Ramos (cell line): ENCODE measurements at regions not wholly inside any gene's neighbourhood (a gene's known extent, or its start where the extent isn't known, plus 50 kb on each side); places are given as distances from the start of the nearest gene placed in this dataset.

Experiments
- in situ Hi-C: fragments of 300-500 bp; cut with MboI; formaldehyde crosslinking; loops from one replicate; pipeline ENCODE4 v1.14.3; 2022; ENCODE audit warnings: low sequenced_read_pairs; ENCODE audit not compliant: unreplicated experiment

GRCh38 chr20:10856237-10857015 is 182.6 kb upstream of the JAG1 start:
- in situ Hi-C loops: no loop called here

DNA sequence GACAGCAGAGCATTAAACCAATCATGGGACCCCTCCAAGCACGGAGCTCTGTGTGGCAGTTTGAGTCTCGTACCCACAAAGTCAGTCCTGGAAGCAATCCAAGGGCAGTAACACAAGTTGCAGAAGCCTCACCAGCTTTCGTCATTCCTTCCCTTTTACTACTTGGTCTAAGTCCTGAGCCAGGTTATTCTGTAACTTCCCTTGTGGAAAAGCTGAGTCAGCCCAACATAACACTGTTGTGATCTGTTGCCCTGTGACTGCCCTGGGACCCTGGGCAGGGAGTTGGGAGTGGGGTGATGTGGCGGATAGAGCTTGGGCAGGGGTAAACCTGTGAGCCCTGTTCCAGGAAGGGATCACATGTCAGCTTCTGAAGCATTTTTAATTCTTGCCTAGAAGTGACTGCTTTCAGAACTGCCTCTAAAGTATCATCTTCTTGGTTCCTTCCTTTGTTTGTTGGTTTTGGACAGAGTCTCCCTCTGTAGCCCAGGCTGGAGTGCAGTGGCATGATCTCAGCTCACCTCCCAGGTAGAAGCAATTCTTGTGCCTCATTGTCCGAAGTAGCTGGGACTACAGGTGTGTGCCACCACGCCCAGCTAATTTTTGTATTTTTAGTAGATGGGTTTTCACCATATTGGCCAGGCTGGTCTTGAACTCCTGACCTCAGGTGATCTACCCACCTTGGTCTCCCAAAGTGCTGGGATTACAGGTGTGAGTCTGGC is 183.7 kb upstream of the JAG1 start:
- in situ Hi-C loops: no loop called here

GRCh38 chr20:10861090-10861489 is 187.3 kb upstream of the JAG1 start:
- in situ Hi-C loops: no loop called here

DNA sequence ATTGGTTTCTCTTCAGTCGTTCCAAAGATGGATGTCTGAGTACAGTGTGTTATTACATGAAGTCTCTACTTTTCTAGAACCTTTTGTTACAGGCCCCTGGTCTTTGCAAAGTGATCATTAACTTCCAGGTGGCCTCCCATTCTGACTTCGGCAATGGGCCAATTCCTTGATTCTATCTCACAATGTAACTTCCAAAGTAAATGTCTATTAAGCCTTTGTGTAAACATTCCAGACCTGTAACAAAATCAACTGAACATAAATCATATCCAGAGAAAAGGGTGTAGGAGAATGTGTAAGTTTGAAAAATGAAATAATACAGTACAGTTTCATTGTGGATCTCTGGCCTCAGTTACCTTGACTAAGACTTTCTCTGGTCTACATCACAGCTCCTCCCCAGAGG is 187.8 kb upstream of the JAG1 start:
- in situ Hi-C loops: no loop called here

DNA sequence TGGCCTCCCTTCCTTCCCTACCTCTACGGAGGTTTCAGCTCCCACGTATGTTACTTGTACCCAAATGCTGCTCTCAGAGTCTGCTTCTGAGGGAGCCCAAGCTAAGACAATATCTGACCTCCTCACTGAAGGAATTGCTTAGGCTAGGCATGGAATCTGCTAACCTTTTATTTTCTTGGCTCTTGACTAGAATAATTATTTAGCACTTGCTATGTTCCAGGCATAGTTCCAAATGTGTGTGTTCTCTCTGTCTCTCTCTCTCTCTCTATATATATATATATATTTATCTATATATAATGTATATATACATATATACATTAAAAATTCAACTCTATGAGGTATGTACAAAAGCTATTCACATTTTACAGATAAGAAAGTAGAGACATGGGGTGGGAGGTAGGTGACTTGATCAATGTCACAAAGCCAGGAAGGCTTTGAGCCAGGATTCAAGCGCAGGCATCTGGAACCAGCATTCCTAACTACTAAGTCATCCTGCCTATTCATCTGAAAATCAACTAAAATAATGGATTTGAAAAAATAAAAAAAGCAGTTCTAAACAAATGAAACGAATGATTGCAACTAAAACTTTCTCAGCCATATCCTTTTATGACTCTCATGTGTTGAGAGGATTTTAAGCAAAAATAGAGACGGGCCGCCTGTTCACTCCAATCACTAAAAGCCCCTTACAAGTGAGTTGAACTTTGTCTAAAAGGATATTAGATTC is 189.7 kb upstream of the JAG1 start:
- in situ Hi-C loops: no loop called here

GRCh38 chr20:10864076-10864672 is 190.4 kb upstream of the JAG1 start:
- in situ Hi-C loops: no loop called here

- in situ Hi-C loops: no loop called here
Observed at GRCh38 chr20:10868299-10868698, 194.5 kb upstream of the JAG1 start.

DNA sequence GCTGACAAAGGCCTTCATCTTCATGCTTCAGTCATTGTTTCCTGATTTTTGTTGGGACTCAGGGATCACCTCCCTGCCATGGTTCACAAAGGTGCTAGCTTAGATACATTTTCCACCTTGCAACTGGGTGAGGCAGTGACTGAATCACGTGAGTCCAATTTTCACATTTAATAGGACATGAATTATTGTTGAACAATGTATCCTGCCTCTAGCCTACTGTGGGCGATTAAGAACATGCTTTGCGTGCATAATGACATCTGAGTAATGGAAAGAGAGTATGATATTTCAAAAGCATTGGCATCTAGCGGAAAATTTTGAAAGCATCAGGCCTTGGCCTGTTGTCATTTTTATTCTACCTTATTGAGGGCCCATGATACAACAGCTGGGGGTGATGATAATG is 199.2 kb upstream of the JAG1 start:
- in situ Hi-C loops: no loop called here

GRCh38 chr20:10875653-10876052 is 201.9 kb upstream of the JAG1 start:
- in situ Hi-C loops: no loop called here

DNA sequence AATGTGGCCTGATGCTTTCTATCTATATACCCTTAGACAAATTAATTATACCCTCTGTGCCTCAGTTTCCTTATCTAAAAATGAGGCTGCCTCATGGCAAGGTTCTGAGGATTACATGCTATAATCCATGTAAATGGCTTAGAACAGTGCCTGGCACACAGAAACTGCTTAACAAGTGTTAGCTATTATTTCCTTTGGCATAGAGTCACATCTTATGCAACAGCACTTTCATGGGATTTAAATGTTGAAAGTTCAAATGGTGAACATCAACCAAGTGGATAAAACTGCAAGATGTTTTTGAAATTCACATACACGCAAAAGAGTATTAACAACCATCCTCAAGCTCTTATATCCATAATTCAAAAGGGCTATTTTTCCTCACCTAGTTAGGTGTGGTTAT is 202.8 kb upstream of the JAG1 start:
- in situ Hi-C loops: no loop called here

GRCh38 chr20:10877342-10877741 is 203.5 kb upstream of the JAG1 start:
- in situ Hi-C loops: no loop called here

GRCh38 chr20:10883166-10883565 is 209.4 kb upstream of the JAG1 start:
- in situ Hi-C loops: no loop called here

DNA sequence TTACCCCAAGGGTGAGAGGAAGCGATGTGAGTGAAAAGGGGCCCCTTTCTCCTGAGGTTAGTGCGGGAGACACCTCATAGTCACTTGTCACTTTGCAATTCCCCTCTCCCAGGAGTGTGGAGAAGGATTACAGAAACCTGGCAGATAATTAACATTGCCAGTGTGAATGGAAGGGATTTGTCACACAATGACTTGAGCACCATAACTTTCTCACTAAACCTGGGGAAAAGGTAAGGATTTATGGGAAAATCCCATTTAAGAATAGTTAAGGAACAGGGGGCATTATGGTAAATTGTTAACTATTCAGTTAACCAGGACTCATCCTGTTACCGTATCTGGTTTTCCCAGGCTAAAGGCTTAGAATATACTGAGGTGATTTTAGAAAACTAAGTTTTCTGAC is 219.5 kb upstream of the JAG1 start:
- in situ Hi-C loops: no loop called here

- in situ Hi-C loops: no loop called here
Observed at GRCh38 chr20:10897336-10897735, 223.5 kb upstream of the JAG1 start.

GRCh38 chr20:10898552-10898951 is 224.8 kb upstream of the JAG1 start:
- in situ Hi-C loops: no loop called here

DNA sequence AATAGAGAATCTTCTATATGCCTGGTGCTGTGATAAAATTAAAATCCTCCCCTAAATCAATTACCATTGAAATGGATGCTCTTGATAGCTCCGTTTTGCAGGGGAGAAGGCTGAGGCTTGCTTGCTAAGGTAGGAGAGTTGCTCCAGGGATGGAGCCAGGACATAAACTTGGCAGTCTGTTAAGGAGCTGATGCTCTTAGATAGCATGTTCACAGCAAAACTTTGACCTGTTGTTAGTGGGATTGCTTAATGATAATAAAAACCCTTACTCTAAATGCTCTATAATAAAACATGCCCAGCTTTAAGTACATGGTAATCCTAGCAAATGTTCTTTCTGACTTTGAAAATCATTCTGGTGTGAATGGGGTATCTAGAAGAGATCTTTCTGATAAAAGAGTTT is 228.4 kb upstream of the JAG1 start:
- in situ Hi-C loops: no loop called here

GRCh38 chr20:10902576-10903282 is 228.9 kb upstream of the JAG1 start:
- in situ Hi-C loops: no loop called here

GRCh38 chr20:10906834-10907233 is 233.0 kb upstream of the JAG1 start:
- in situ Hi-C loops: no loop called here

- in situ Hi-C loops: no loop called here
Observed at GRCh38 chr20:10909803-10910202, 236.0 kb upstream of the JAG1 start.

DNA sequence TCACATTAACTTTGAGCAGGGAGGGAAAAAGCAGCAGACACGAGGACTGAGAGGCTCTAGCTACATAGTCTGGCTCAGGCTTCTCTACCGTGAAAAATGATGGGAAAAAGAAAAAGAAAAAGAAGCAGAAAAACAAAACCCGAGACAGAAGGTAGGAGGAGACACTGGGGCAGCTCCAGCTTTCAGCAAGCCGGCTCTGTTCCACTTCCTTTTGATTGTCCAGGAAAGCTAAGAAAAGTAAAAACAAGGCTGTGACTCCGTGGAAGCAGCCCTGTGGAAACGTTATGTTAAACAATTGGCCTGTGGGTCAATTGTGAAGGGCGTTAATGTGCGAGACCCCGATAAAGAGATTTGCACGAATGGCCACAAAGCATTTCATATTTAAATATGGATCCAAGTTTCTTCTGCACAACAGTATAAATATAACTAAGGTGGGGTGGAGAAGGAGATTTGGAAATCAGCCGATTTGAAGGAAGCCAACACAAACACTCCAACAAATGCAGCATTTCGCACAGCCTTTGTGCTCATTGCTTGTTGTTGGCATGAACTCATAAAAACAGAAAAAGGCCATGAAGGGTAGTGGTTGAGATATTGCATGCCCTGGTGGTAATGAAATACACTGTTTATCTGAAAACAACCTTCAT is 236.9 kb upstream of the JAG1 start:
- in situ Hi-C loops: no loop called here
